Loucy (cell line): ENCODE measurements at regions not wholly inside any gene's neighbourhood (a gene's known extent, or its start where the extent isn't known, plus 50 kb on each side); places are given as distances from the start of the nearest gene placed in this dataset.

Experiments
- H2AFZ ChIP-seq: fragments of 200-600 bp; sonication (generic); 2 replicates; pipeline ENCODE4 v1.6.0; 2016; ENCODE audit warnings: antibody characterized with exemption, mild to moderate bottlenecking, low read length, moderate library complexity
- H3F3A ChIP-seq: fragments of 200-600 bp; 2 replicates; pipeline ENCODE4 v1.6.0; 2016; ENCODE audit warnings: antibody characterized with exemption, low read depth, mild to moderate bottlenecking
- H3K27me3 ChIP-seq: fragments of 200-600 bp; sonication (generic); 2 replicates; pipeline ENCODE4 v1.6.1; 2014; ENCODE audit warnings: low read length, mild to moderate bottlenecking; ENCODE audit not compliant: insufficient read depth, poor library complexity, severe bottlenecking
- H3K36me3 ChIP-seq: fragments of 200-600 bp; sonication (generic); 2 replicates; pipeline ENCODE4 v1.6.1; 2016; ENCODE audit warnings: low read length; ENCODE audit not compliant: insufficient read depth
- H3K4me1 ChIP-seq: fragments of 200-600 bp; sonication (generic); 2 replicates; pipeline ENCODE4 v1.5.1; 2014; ENCODE audit warnings: low read length, mild to moderate bottlenecking; ENCODE audit not compliant: insufficient read depth, poor library complexity, severe bottlenecking
- H3K4me2 ChIP-seq: fragments of 200-600 bp; sonication (generic); 2 replicates; pipeline ENCODE4 v1.6.0; 2014; ENCODE audit warnings: antibody characterized with exemption, low read length, low read depth, mild to moderate bottlenecking; ENCODE audit not compliant: poor library complexity, severe bottlenecking
- H3K4me3 ChIP-seq: fragments of 200-600 bp; sonication (generic); 2 replicates; pipeline ENCODE4 v1.5.1; 2014; ENCODE audit warnings: low read length, mild to moderate bottlenecking, mixed read lengths; ENCODE audit not compliant: poor library complexity, severe bottlenecking
- H3K79me2 ChIP-seq: fragments of 200-600 bp; sonication (generic); 2 replicates; pipeline ENCODE4 v1.6.1; 2014; ENCODE audit warnings: low read length; ENCODE audit not compliant: insufficient read depth
- H3K9ac ChIP-seq: fragments of 200-600 bp; sonication (generic); 2 replicates; pipeline ENCODE4 v1.6.0; 2014; ENCODE audit warnings: mild to moderate bottlenecking, low read depth, low read length, moderate library complexity; ENCODE audit not compliant: poor library complexity, severe bottlenecking
- H3K9me2 ChIP-seq: fragments of 200-600 bp; sonication (generic); replicated peaks from 2 replicates; pipeline ENCODE4 v1.6.1; 2016; ENCODE audit warnings: low read depth, low read length, mixed read lengths
- H3K9me3 ChIP-seq: fragments of 200-600 bp; sonication (generic); 2 replicates; pipeline ENCODE4 v1.6.1; 2014; ENCODE audit warnings: mild to moderate bottlenecking, antibody characterized with exemption, low read length, low read depth; ENCODE audit not compliant: insufficient read depth
- H4K20me1 ChIP-seq: fragments of 200-600 bp; sonication (generic); 2 replicates; pipeline ENCODE4 v1.6.0; 2014; ENCODE audit warnings: antibody characterized with exemption, low read length, mild to moderate bottlenecking; ENCODE audit not compliant: insufficient read depth, poor library complexity, severe bottlenecking
- EZH2phosphoT487 ChIP-seq: fragments of 200-600 bp; IDR thresholded peaks from 2 replicates; pipeline ENCODE4 v1.6.1; 2018; ENCODE audit warnings: antibody characterized with exemption, mild to moderate bottlenecking, moderate library complexity, borderline replicate concordance
- TF ChIP-seq, protein P1 (sequence below): fragments of 200-600 bp; sonication (generic); conservative IDR thresholded peaks from 2 replicates; pipeline ENCODE4 v1.5.1; 2014; ENCODE audit warnings: mild to moderate bottlenecking, antibody characterized with exemption, low read length

DNA sequence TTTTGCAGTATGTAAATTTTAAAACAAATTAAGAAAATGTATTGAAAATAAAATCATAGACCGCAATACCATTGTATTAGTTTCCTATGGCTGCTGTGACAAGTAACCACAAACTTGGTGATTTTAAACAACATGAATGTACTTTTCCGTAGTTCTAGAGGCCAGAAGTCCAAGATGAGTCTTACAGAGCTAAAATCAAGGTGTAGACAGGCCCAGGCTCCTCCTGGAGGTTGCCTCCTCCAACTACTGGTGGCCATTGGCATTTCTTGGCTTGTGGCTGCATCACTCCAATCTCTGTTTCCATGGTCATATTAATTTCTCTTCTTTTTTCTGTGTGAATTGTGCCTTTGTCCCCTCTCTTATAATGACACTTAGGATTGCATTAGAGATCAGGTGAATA, 59.2 kb upstream of the ETAA1 start:
- H3K4me3 ChIP-seq: no peak overlapping the region
- no peaks in the 10 kb centered on the region for H3F3A ChIP-seq
- TF ChIP-seq, protein P1, sequence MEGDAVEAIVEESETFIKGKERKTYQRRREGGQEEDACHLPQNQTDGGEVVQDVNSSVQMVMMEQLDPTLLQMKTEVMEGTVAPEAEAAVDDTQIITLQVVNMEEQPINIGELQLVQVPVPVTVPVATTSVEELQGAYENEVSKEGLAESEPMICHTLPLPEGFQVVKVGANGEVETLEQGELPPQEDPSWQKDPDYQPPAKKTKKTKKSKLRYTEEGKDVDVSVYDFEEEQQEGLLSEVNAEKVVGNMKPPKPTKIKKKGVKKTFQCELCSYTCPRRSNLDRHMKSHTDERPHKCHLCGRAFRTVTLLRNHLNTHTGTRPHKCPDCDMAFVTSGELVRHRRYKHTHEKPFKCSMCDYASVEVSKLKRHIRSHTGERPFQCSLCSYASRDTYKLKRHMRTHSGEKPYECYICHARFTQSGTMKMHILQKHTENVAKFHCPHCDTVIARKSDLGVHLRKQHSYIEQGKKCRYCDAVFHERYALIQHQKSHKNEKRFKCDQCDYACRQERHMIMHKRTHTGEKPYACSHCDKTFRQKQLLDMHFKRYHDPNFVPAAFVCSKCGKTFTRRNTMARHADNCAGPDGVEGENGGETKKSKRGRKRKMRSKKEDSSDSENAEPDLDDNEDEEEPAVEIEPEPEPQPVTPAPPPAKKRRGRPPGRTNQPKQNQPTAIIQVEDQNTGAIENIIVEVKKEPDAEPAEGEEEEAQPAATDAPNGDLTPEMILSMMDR: no peak
- TF ChIP-seq EZH2phosphoT487: no peak

DNA sequence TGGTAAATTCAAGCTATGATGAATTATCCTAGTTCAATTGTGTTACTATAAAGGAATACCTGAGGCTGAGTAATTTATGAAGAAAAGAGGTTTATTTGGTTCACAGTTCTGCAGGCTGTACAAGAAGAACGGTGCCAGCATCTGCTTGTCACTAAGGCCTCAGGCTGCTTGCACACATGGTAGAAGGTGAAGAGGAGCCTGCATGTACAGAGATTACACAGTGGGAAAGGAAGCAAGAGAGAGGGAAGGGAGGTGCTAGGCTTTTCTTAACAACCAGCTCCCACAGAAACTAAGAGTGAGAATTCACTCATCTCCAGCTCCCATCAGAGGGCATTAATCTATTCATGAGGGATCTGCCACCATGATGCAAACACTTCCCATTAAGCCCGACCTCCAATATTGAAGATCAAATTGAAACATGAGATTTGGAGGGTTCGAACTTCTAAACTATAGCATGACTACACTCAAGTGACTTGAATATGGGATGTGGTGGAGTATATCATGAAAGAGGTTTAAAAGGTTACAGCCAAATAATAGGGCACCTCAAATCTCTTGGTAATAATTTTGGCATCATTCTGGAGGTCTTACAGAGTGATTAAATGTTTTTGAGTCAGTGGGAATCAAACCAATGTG, 58.4 kb upstream of the ETAA1 start:
- H3K36me3 ChIP-seq: no peaks in the 10 kb centered on the region
- no peak overlapping the region for H3K4me3 ChIP-seq
- no peaks in the 10 kb centered on the region for H4K20me1 ChIP-seq
- no peaks in the 10 kb centered on the region for H3K79me2 ChIP-seq
- no peaks in the 10 kb centered on the region for H3K4me1 ChIP-seq
- no peaks in the 10 kb centered on the region for H3K27me3 ChIP-seq
- H3K9ac ChIP-seq: no peak overlapping the region
- H3F3A ChIP-seq: no peaks in the 10 kb centered on the region
- H3K4me2 ChIP-seq: no peak overlapping the region
- no peaks in the 10 kb centered on the region for H3K9me3 ChIP-seq
- H2AFZ ChIP-seq: no peak overlapping the region
- no peaks in the 10 kb centered on the region; the same call in 1 of the 2 replicates for H3K9me2 ChIP-seq
- TF ChIP-seq EZH2phosphoT487: no peak
- TF ChIP-seq, protein P1: no peak

More for the DNA sequence above, 59.2 kb upstream of the ETAA1 start:
- H3K36me3 ChIP-seq: no peaks in the 10 kb centered on the region
- no peaks in the 10 kb centered on the region; the same call in 1 of the 2 replicates for H3K9me2 ChIP-seq
- no peak overlapping the region for H3K4me2 ChIP-seq
- no peaks in the 10 kb centered on the region for H4K20me1 ChIP-seq
- no peaks in the 10 kb centered on the region for H3K79me2 ChIP-seq
- no peak overlapping the region for H2AFZ ChIP-seq
- H3K4me1 ChIP-seq: no peaks in the 10 kb centered on the region
- no peaks in the 10 kb centered on the region for H3K9me3 ChIP-seq
- no peaks in the 10 kb centered on the region for H3K27me3 ChIP-seq
- H3K9ac ChIP-seq: no peak overlapping the region

DNA sequence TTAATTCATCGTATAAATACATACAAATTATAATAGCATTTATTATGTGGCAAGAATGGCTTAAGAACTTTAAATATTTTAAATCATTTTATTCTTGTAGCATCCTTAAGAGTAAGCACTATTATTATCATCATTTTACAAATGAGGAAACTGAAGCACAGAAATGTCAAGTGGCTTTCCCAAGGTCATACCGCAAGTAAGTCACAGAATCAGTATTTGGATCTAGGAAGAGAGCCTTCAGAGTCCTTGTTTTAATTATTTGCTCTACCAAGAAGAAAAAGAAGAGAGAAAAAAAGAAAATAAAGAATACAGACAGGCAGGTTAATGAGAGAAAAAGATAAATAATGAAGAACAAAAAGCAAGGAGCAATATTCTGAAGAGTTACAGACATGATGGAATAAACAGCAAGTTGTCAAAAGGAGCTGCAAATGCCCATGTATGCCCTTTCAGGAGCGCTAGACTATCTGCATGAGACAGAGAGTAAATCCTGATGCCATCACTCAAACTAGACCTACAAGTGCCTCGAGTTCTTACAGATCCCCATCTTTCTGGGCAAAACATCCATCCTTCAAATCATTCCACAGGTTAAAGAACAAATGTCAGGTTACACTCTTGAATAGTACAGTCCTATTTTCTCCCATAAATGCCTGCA, 57.8 kb upstream of the ETAA1 start:
- no peaks in the 10 kb centered on the region for H3F3A ChIP-seq
- H3K4me1 ChIP-seq: no peaks in the 10 kb centered on the region

More for the DNA sequence above, 57.8 kb upstream of the ETAA1 start:
- no peaks in the 10 kb centered on the region for H3K9me3 ChIP-seq
- no peaks in the 10 kb centered on the region for H3K79me2 ChIP-seq
- no peak overlapping the region for H2AFZ ChIP-seq
- no peak overlapping the region for H3K4me2 ChIP-seq
- H3K9ac ChIP-seq: no peak overlapping the region
- H3K4me3 ChIP-seq: no peak overlapping the region
- no peaks in the 10 kb centered on the region; the same call in 1 of the 2 replicates for H3K9me2 ChIP-seq
- H4K20me1 ChIP-seq: no peaks in the 10 kb centered on the region
- TF ChIP-seq, protein P1: no peak
- no peak for TF ChIP-seq EZH2phosphoT487
- no peaks in the 10 kb centered on the region for H3K36me3 ChIP-seq
- no peaks in the 10 kb centered on the region for H3K27me3 ChIP-seq
